ENCODE measurements at regions not wholly inside any gene's neighbourhood (a gene's known extent, or its start where the extent isn't known, plus 50 kb on each side); places are given as distances from the start of the nearest gene placed in this dataset.
"Not testable (repeated sequence)": the region's sequence is repeated elsewhere in the genome, so short reads cannot be mapped to it uniquely, and the experiment has no call there.

- not testable (repeated sequence) for TF ChIP-seq CTCF (IDR thresholded peaks at IDR 0.05); OVOL2 (CRISPR knock-in tag; IDR thresholded peaks at IDR 0.05; ENCODE audit: borderline replicate concordance); IRF2 (CRISPR knock-in tag; IDR thresholded peaks at IDR 0.05; ENCODE audit: borderline replicate concordance, low read depth); HMGXB4 (CRISPR knock-in tag; IDR thresholded peaks at IDR 0.05); MLX (CRISPR knock-in tag; IDR thresholded peaks at IDR 0.05); ZBTB43 (CRISPR knock-in tag; IDR thresholded peaks at IDR 0.05); ZNF425 (CRISPR knock-in tag; conservative IDR thresholded peaks at IDR 0.05); STAT6 (CRISPR knock-in tag; conservative IDR thresholded peaks at IDR 0.05; ENCODE audit: low read depth); MAX (CRISPR knock-in tag; IDR thresholded peaks at IDR 0.05); FOXP1 (CRISPR knock-in tag; IDR thresholded peaks at IDR 0.05; ENCODE audit: borderline replicate concordance); RORB (CRISPR knock-in tag; IDR thresholded peaks at IDR 0.05); TEAD4 (CRISPR knock-in tag; IDR thresholded peaks at IDR 0.05)
These were observed 1632.3 kb downstream of the SPATA31A7 start for GRCh38 chr9:62822185-62822584.
